K562 (cell line): ENCODE measurements at regions not wholly inside any gene's neighbourhood (a gene's known extent, or its start where the extent isn't known, plus 50 kb on each side); places are given as distances from the start of the nearest gene placed in this dataset.
"Not testable (repeated sequence)": the region's sequence is repeated elsewhere in the genome, so short reads cannot be mapped to it uniquely, and the experiment has no call there.

ENCODE experiments used
- CBX8 ChIP-seq: fragments of 200-600 bp; sonication (generic); IDR thresholded peaks from 2 replicates; pipeline ENCODE4 v1.6.1; 2012; ENCODE audit warnings: borderline replicate concordance, mixed run types, low read depth, mild to moderate bottlenecking, moderate library complexity, mixed read lengths, low read length, control low read depth, inconsistent platforms; ENCODE audit not compliant: poor library complexity, severe bottlenecking; ENCODE audit errors: extremely low read depth
- CHD2 ChIP-seq: IDR thresholded peaks from 2 replicates; pipeline ENCODE4 v1.6.1; 2011; ENCODE audit warnings: low read depth, low read length
- CREM ChIP-seq: IDR thresholded peaks from 2 replicates; pipeline ENCODE4 v1.6.1; 2014; ENCODE audit warnings: antibody characterized with exemption, low read depth
- EZH2 ChIP-seq: IDR thresholded peaks from 2 replicates; pipeline ENCODE4 v1.6.1; 2012; ENCODE audit warnings: low read depth, mild to moderate bottlenecking, inconsistent platforms, low read length, borderline replicate concordance
- HCFC1 ChIP-seq: IDR thresholded peaks from 2 replicates; pipeline ENCODE4 v1.6.1; 2012; ENCODE audit warnings: low read depth, low read length, improper control_type of control experiment
- MCM2 ChIP-seq: fragments of 450-650 bp; IDR thresholded peaks from 2 replicates; pipeline ENCODE4 v1.6.1; 2017; ENCODE audit warnings: low read depth, mild to moderate bottlenecking
- POLR2A ChIP-seq: fragments of 450-650 bp; conservative IDR thresholded peaks from 2 replicates; pipeline ENCODE4 v1.6.1; 2016
- POLR2AphosphoS5 ChIP-seq: IDR thresholded peaks from 2 replicates; pipeline ENCODE4 v1.6.1; 2011; ENCODE audit warnings: mild to moderate bottlenecking, low read depth, low read length, moderate library complexity; ENCODE audit not compliant: control insufficient read depth, insufficient read depth
- RFX7 ChIP-seq: fragments of 250-450 bp; sonication (Bioruptor Pico); IDR thresholded peaks from 2 replicates; pipeline ENCODE4 v1.5.1; 2021; ENCODE audit warnings: mild to moderate bottlenecking
- ZNF134 ChIP-seq: fragments of 250-450 bp; sonication (Bioruptor Pico); conservative IDR thresholded peaks from 2 replicates; pipeline ENCODE4 v1.4.0; 2020
- TF ChIP-seq, protein P1 (sequence below), 3 experiments: IDR thresholded peaks in 2 of 3; conservative IDR thresholded peaks in 1 of 3; 2 replicates each; pipeline ENCODE4 v1.5.1; 2011 to 2012; ENCODE audit warnings: low read length in 3 of 3, mild to moderate bottlenecking in 3 of 3, control low read depth in 2 of 3, improper control_type of control experiment in 1 of 3, inconsistent platforms in 1 of 3, low read depth in 1 of 3, mixed read lengths in 1 of 3, moderate library complexity in 1 of 3; ENCODE audit not compliant: insufficient read depth in 2 of 3
- TF ChIP-seq, protein P2 (sequence below): fragments of 250-450 bp; sonication (Bioruptor Pico); IDR thresholded peaks from 2 replicates; pipeline ENCODE4 v1.4.0; 2020; ENCODE audit warnings: mild to moderate bottlenecking, moderate library complexity

DNA sequence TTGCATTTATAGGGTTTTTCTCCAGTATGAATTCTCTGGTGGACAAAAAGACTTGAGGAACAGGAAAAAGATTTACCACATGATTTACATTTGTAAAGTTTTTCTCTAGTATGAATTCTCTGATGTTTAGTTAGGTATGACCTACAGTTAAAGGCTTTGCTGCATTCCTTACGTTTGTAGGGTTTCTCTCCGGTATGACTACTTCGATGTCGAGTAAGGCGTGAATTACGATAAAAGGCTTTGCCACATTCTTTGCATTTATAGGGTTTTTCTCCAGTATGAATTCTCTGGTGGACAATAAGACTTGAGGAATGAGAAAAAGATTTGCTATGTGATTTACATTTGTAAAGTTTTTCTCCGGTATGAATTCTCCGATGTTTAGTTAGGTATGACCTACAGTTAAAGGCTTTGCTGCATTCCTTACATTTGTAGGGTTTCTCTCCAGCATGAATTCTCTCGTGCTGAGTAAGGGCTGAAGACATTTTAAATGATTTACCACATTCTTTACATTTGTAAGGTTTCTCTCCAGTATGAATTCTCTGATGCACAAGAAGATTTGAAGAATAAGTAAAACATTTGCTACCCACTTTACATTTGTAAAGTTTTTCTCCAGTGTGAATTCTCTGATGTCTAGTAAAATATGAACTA is 74.2 kb downstream of the AHSP start:
- not testable (repeated sequence) for TF ChIP-seq CHD2; HCFC1; CBX8; POLR2A; ZNF134 (CRISPR knock-in tag); POLR2AphosphoS5; MCM2; RFX7 (CRISPR knock-in tag); EZH2; CREM
- TF ChIP-seq, protein P1, sequence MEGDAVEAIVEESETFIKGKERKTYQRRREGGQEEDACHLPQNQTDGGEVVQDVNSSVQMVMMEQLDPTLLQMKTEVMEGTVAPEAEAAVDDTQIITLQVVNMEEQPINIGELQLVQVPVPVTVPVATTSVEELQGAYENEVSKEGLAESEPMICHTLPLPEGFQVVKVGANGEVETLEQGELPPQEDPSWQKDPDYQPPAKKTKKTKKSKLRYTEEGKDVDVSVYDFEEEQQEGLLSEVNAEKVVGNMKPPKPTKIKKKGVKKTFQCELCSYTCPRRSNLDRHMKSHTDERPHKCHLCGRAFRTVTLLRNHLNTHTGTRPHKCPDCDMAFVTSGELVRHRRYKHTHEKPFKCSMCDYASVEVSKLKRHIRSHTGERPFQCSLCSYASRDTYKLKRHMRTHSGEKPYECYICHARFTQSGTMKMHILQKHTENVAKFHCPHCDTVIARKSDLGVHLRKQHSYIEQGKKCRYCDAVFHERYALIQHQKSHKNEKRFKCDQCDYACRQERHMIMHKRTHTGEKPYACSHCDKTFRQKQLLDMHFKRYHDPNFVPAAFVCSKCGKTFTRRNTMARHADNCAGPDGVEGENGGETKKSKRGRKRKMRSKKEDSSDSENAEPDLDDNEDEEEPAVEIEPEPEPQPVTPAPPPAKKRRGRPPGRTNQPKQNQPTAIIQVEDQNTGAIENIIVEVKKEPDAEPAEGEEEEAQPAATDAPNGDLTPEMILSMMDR (IDR thresholded peaks at IDR 0.05 in 2 of 3, conservative IDR thresholded peaks at IDR 0.05 in 1 of 3; ENCODE audit: insufficient read depth in 2 of 3, low read depth in 1 of 3, low read length in 3 of 3) = not testable (repeated sequence)
- TF ChIP-seq, protein P2, sequence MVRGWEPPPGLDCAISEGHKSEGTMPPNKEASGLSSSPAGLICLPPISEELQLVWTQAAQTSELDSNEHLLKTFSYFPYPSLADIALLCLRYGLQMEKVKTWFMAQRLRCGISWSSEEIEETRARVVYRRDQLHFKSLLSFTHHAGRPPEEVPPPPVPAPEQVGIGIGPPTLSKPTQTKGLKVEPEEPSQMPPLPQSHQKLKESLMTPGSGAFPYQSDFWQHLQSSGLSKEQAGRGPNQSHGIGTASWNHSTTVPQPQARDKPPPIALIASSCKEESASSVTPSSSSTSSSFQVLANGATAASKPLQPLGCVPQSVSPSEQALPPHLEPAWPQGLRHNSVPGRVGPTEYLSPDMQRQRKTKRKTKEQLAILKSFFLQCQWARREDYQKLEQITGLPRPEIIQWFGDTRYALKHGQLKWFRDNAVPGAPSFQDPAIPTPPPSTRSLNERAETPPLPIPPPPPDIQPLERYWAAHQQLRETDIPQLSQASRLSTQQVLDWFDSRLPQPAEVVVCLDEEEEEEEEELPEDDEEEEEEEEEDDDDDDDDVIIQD (CRISPR knock-in tag) = not testable (repeated sequence)
